Occipital lobe (tissue), 1 donor: ENCODE measurements at regions not wholly inside any gene's neighbourhood (a gene's known extent, or its start where the extent isn't known, plus 50 kb on each side); places are given as distances from the start of the nearest gene placed in this dataset.

ENCODE experiments used
- DNase-seq: peaks from one replicate; lab custom pipeline; 2025; lab: John Stamatoyannopoulos, UW

DNA sequence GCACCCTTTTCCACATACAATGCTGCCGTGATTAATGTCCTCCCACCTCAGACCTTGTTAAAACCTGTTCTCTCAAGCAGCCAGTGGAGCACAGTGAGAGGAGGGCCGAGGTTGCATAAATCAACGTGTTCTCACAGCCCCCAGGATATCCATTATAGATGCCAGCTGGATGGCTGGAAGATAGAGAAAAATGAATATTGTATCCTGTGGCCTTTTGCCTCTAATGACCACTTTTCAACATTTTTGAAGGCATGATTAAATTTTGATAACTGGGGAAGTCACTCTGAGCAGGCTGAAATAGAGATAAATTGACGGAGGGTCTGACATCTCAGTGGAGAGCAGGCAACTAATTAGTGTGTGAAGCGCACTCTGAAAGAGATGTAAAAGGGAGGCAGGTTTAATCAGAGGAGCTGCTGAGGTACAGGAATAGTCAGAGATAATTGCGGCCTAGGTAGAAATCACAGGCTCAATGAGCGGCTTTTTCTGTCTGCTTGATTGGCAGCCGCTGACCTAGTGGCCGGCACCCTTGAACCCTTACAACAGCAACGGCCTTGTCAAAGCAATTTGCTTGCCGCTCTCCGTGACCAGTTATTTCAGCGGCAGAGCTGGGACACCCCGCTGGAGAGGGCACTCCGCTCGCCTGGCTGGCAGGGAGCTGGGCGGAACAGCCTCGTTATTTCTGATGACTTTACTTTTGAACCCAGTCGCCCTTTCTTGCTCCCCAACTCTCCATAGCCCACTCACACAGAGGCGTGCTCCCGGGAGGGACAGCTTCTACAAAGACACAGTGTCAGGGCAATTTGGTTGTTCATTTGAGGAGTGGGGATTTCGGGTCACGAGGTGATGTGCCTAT lies 560.7 kb downstream of the PSAT1 start:
- no peak for DNase-seq

DNA sequence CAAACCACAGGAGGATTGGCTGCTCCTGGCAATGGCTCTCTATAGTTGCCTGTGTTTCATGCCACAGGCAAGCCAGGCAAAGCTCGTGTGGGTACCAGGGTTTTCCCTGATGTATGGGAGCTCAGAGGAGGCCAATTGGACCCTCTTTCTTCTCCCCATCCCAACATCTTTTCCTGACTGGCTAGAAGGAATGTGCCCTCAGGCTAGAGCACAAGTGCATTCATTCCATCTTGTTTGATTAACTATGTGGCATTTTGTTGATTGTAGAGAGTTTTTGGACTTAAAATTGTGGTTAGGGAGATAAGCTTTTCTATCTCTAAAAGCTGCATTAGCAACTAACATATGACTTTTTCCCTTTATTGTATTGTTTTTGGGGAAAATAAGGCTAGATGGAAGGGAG lies 561.3 kb downstream of the PSAT1 start:
- DNase-seq = no peak

GRCh38 chr9:78860801-78861475 lies 564.0 kb downstream of the PSAT1 start:
- no peak for DNase-seq

GRCh38 chr9:78863531-78863930 lies 566.6 kb downstream of the PSAT1 start:
- DNase-seq = no peak

DNA sequence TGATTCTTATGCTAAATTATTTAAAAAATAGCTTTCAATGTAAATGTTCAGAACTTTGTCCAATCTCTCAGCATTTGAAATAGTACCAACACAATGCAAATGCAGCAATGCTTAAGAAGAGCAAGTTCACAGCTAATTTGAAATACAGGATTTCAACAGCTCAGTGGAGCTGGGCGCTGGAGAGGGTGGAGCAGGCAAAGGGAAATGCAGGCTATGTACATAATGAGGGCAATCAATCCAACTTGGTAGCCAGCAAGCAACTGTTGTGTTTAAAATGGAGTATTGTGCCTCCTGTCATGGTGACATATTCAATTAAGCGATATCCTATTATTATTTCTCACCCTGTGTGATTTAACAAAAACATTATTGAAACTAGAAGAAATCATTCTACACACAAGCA lies 568.8 kb downstream of the PSAT1 start:
- no peak for DNase-seq

DNA sequence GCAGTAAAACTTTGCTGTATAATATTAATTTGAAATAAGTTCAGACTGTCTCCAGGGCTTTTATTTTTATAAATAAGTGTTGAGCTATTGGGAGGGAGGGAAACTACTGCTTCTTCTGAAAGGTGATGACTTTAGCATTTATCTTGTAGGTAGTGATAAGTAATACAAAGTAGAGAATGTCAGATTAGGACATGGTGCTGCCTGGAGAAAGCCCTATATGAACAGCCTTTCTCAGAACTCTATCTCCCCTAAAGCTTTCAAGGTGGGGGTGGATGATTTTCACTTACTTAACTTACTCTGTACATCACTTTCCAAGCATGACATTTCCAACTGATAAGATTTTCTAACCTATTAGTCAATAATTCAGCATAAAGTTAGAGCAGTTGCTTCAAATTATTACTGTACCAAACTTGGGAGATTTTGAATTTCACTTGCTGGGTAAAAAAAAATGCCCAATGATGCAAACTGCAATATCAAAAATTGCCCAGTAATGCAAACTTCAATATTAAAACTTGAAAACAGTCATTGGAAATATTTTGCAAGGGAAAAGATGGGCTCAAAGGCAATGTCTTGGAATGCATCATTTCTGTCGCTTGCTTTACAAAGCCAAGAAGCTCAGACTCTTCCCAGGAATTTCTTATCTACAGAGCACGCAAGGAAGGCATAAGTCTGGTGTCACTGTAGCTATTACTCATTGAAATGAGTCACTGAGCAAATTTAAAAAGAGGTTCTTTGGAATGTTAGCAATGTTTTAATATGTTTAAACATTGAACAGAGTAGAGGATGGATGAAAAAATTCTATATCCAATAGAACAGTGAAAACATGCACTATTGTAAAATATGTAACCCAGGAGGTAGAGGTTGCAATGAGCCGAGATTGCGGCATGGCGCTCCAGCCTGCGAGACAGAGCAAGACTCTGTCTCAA lies 569.5 kb downstream of the PSAT1 start:
- no peak for DNase-seq

GRCh38 chr9:78871086-78871451 lies 574.1 kb downstream of the PSAT1 start:
- no peak for DNase-seq

GRCh38 chr9:78871452-78872331 lies 574.8 kb downstream of the PSAT1 start:
- DNase-seq = no peak

DNA sequence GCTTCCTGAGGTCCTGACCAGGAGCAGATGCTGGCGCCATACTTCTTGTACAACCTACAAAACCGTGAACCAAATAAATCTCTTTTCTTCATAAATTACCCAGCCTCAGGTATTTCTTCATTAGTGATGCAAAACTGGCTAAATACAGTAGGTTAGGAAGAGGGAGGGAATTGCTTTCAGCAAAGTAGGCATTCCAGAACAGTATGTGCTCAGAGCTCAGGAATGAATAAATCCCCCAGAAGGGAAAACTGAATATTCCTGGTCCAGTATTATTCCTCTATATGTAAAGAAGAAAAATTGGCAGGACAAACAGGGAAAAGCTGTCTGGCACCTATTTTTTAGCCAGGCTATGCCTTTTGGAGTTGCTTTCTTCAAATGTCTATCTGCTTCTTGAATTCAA lies 577.1 kb downstream of the PSAT1 start:
- no peak for DNase-seq

- no peak for DNase-seq
Measured at GRCh38 chr9:78879324-78880100, 582.6 kb downstream of the PSAT1 start.

DNA sequence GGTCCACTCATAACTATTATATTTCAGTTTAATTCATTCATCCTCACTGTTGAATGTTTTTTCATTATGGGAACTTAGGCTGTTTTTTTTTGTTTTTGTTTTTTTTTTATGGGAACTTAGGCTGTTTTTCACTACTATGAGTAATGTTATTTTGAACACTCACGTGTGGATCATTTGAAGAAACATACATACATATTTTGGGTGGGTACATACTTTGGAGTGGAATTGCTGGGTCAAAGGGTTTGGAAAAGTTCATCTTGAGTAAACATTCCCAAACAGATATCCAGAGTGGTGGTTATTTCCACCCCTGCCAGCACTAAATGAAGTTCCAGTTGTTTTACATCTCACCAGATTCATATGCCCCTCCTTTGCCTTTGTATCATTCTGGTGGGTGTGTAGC lies 584.4 kb downstream of the PSAT1 start:
- DNase-seq = no peak

- DNase-seq = no peak
Measured at GRCh38 chr9:78882481-78882880, 585.6 kb downstream of the PSAT1 start.

GRCh38 chr9:78884611-78885150 lies 587.8 kb downstream of the PSAT1 start:
- no peak for DNase-seq

- no peak for DNase-seq
Measured at GRCh38 chr9:78892182-78892581, 595.3 kb downstream of the PSAT1 start.

DNA sequence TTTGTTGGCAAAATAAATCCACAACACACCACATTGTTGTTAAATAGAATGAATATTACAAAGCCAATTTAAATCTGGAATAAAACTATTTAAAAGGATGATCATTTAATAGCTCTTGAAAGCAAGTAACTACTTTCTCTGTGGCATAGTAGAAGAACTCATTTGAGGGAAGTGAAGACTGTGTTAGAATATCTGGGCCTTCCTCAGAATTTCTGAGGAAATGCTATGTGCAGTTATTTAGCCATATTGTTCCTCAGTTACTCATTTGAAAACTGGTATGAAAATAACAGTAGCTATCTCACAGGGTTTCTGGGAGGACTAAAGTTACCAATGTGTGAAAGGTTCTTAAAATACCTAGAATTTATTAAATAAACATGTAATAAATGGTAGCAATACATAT lies 595.8 kb downstream of the PSAT1 start:
- no peak for DNase-seq

DNA sequence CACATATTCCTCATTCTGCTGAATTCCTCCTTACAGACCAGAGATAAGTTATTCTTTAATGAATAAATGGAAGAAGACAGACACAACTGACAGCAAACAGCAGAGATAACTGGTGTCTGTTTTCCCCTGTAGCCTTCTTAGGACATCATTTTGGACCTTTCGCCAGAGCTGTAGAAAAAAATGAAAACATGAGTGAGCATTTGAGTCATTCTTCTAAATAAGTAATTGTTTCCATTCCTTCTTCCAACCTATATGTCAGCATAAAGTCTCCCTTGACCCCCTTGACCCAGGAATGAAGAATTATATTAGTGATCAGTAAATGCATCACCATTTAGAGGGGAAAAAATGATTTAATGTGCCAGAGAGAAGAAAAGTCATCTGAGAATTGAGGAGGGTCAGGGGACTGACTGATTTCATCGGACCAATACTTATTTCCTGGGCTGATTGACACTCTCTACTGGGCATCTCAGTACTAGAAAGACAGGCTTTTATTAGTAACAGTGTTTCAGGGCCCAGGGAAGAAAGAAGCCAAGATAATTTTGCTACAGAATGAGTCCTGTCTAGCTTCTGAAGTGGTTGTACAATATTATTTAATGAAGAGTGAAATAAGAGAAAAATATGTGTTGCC lies 597.0 kb downstream of the PSAT1 start:
- DNase-seq = no peak

DNA sequence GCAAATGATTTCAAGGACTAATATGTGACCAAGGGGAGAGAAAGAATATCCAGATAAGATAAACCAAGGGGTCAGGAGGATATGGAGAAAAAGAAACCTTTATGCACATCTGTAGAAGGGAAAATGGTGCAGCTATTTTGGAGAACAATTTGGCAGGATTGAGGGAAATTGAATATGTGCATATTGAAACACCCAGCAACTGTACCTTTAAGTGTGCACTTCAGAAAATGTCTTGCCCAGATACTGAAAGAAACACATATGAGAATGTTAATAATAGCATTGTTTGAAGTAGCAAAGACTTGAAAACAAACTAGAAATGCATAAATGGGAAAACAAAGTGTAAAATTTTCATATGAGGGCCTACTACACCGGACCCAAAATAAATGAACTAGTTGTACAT lies 599.6 kb downstream of the PSAT1 start:
- DNase-seq = no peak

DNA sequence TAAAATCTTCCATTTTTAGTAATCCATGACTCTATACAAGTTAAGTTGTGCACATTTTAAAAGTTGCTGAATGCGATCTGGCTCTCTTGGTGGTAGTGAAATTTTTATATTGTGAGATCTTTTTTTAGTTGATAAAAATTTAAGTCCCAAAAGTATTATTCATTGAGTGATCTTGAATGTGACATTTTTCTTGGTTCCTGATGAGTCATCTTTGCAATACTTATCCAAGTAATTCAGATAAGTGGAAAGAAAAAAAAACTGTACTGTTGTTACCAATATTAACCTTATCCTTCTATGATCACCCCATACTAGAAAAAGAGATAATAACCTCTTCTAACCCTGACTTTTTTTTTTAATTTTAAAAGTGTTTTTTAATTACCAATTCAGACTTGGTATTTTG lies 601.3 kb downstream of the PSAT1 start:
- no peak for DNase-seq

DNA sequence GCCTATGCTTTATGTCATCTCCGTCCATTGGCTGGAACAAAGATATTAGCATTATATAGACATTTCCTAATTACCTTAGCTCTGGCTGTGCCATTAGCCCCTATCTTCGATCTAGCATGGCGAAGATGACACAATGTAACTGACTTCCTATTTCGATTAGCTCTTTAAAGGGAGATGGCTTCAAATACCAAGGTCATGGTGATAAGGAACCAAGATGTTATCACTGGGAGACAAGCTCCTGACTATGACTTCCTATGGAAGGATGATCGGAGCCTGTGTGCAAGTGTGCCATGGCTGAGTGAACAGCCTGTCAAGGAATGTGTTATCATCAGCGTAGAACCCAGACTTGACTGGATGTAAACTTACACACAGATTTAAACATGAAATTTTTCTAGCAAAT lies 602.1 kb downstream of the PSAT1 start:
- no peak for DNase-seq

- no peak for DNase-seq
Measured at GRCh38 chr9:78900500-78900899, 603.6 kb downstream of the PSAT1 start.
